Activated T-helper 2 cell treated with anti-CD3 and anti-CD28 coated beads, Interferon-gamma antibody, Interleukin-2, Interleukin-4, amounts not matched to agents 10 μg/mL and 5 μg/mL and 100 μg/mL, durations not matched to agents 14 hours and 24 hours and 36 hours (primary cell): ENCODE measurements at regions not wholly inside any gene's neighbourhood (a gene's known extent, or its start where the extent isn't known, plus 50 kb on each side); places are given as distances from the start of the nearest gene placed in this dataset.

Source experiments
- DNase-seq: peaks from one replicate; pipeline ENCODE4 v3.0.0; 2021; ENCODE audit warnings: low spot score
- H3K27ac Mint-ChIP-seq: one replicate; pipeline ENCODE4 v1.8.0; 2021; ENCODE audit warnings: mixed read lengths
- H3K27me3 Mint-ChIP-seq: one replicate; pipeline ENCODE4 v1.8.0; 2021; ENCODE audit warnings: low read depth, mixed read lengths
- H3K36me3 Mint-ChIP-seq: one replicate; pipeline ENCODE4 v1.8.0; 2021; ENCODE audit warnings: low read depth, mixed read lengths
- H3K4me1 Mint-ChIP-seq: one replicate; pipeline ENCODE4 v1.8.0; 2021; ENCODE audit warnings: low read depth, mixed read lengths
- H3K4me3 Mint-ChIP-seq: one replicate; pipeline ENCODE4 v1.8.0; 2021; ENCODE audit warnings: low read depth, mild to moderate bottlenecking, moderate library complexity, mixed read lengths
- H3K9me3 Mint-ChIP-seq: one replicate; pipeline ENCODE4 v1.8.0; 2021; ENCODE audit warnings: mixed read lengths
- intact Hi-C: fragments of 100-400 bp; cut with micrococcal nuclease; formaldehyde crosslinking; loops from one replicate; pipeline ENCODE4 v1.15.1; 2023

GRCh38 chr9:81234924-81235610 lies 454.3 kb downstream of the TLE1 start:
- no peaks in the 10 kb centered on the region for H3K27me3 Mint-ChIP-seq
- H3K4me3 Mint-ChIP-seq: no peak overlapping the region
- DNase-seq: no peak
- intact Hi-C loops: no loop called here
- H3K36me3 Mint-ChIP-seq: no peaks in the 10 kb centered on the region
- no peaks in the 10 kb centered on the region for H3K4me1 Mint-ChIP-seq
- peaks cover 6% of the 10 kb centered on the region for H3K9me3 Mint-ChIP-seq
- H3K27ac Mint-ChIP-seq: no peak overlapping the region

DNA sequence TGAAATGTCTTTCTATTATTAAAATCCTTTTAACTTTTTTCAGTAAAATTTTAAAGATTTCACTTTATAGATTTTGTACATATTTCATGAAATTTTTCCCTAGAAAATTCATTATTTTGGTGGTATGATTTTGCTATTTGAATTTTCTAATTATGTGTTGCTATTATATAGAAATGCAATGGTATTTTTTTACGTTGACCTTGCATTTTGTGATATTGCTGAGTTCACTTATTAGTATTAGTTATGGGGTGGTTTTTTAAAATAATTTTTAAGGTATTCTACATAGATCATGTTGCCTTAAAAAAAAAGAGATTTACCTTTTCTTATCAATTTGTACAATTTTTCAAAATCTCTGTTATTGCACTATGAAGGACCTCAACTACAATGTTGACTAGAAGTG lies 458.3 kb downstream of the TLE1 start:
- Mint-ChIP-seq H3K27ac (no peak overlapping the region), H3K27me3 (no peaks in the 10 kb centered on the region), H3K36me3 (no peaks in the 10 kb centered on the region), H3K9me3 (no peaks in the 10 kb centered on the region), H3K4me3 (no peak overlapping the region), H3K4me1 (no peaks in the 10 kb centered on the region)
- intact Hi-C loops: no loop called here
- no peak for DNase-seq

- Mint-ChIP-seq H3K4me1 (no peaks in the 10 kb centered on the region), H3K36me3 (no peaks in the 10 kb centered on the region), H3K9me3 (no peaks in the 10 kb centered on the region), H3K4me3 (no peak overlapping the region), H3K27ac (no peak overlapping the region), H3K27me3 (no peaks in the 10 kb centered on the region)
- intact Hi-C loops: no loop called here
- no peak for DNase-seq
Measured at GRCh38 chr9:81227507-81228245, 461.7 kb downstream of the TLE1 start.

- intact Hi-C loops: no loop called here
- Mint-ChIP-seq H3K27ac (no peak overlapping the region), H3K36me3 (no peaks in the 10 kb centered on the region), H3K27me3 (no peaks in the 10 kb centered on the region), H3K4me3 (no peak overlapping the region), H3K4me1 (no peaks in the 10 kb centered on the region), H3K9me3 (no peaks in the 10 kb centered on the region)
- no peak for DNase-seq
Measured at GRCh38 chr9:81225596-81225995, 463.8 kb downstream of the TLE1 start.

- H3K27me3 Mint-ChIP-seq: no peaks in the 10 kb centered on the region
- H3K36me3 Mint-ChIP-seq: no peaks in the 10 kb centered on the region
- H3K4me1 Mint-ChIP-seq: no peaks in the 10 kb centered on the region
- no peaks in the 10 kb centered on the region for H3K9me3 Mint-ChIP-seq
- no peak overlapping the region for H3K27ac Mint-ChIP-seq
- DNase-seq: no peak
- H3K4me3 Mint-ChIP-seq: no peak overlapping the region
- intact Hi-C loops: no loop called here
Measured at GRCh38 chr9:81224166-81225081, 464.9 kb downstream of the TLE1 start.

DNA sequence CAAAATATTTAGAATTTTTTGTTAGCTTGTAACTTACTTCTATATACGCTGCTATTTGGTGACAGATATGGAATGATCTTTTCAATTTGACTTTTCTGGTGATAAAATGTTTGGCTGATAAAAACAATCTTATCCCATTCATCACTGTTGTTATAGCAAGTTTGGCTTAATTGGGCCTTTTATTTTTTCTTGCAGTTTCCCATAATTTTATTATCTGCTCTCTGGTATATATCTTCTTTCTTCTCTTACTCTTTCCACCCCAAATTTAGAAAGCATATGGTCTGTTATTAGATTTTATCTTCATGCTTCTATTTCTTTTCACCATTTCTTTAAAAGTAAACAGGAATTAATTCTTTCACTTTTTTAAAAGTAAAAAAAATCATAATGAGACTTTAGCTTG lies 474.4 kb downstream of the TLE1 start:
- no peak for DNase-seq
- H3K36me3 Mint-ChIP-seq: no peaks in the 10 kb centered on the region
- H3K4me1 Mint-ChIP-seq: no peaks in the 10 kb centered on the region
- no peak overlapping the region for H3K4me3 Mint-ChIP-seq
- H3K27ac Mint-ChIP-seq: no peak overlapping the region
- H3K27me3 Mint-ChIP-seq: no peaks in the 10 kb centered on the region
- intact Hi-C loops: no loop called here
- peaks cover 24% of the 10 kb centered on the region for H3K9me3 Mint-ChIP-seq

DNA sequence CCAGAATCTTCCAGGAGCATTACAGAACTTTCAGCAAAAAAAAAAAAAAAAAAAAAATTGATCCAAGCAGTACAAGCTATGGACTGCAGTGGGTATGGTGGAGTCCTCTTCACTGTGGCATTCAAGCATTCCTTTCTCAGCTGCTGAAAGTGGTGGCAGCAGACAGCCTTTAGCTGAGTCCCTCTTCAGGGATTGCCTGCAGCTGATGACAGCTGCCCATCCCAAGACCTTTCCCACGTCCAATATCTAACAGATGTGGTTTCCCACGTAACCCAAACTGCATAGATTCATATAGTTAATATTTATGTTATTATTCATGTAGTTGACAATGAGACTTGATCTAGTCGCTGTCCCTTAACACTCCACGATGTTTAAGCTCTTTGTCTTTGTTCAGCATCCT lies 475.9 kb downstream of the TLE1 start:
- H3K27ac Mint-ChIP-seq: no peak overlapping the region

DNA sequence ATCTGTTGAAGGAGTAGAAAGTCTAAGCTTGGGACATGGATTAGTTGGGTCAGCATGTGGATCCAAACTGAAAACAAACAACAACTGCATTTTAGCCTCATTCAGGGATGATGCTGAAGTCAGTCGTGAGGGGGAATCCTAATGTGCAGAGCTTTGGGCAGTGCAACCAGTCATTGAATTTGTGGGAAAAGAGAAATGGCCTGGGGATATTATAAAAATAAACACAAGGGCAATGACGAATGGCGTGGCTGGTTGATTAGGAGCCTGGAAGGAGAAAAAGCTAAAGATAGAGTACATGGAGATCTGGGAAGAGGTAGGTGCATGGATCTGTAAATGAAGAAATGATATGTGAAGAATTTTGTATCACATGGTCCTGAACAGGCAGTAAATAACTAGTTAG lies 477.6 kb downstream of the TLE1 start:
- no peaks in the 10 kb centered on the region for H3K4me1 Mint-ChIP-seq
- no peak for DNase-seq
- no peak overlapping the region for H3K4me3 Mint-ChIP-seq
- no peaks in the 10 kb centered on the region for H3K36me3 Mint-ChIP-seq
- H3K27ac Mint-ChIP-seq: no peak overlapping the region
- no peaks in the 10 kb centered on the region for H3K27me3 Mint-ChIP-seq
- H3K9me3 Mint-ChIP-seq: peaks cover 13% of the 10 kb centered on the region
- intact Hi-C loops: no loop called here

More for the DNA sequence above, 475.9 kb downstream of the TLE1 start:
- H3K27me3 Mint-ChIP-seq: no peaks in the 10 kb centered on the region
- H3K36me3 Mint-ChIP-seq: no peaks in the 10 kb centered on the region
- DNase-seq: no peak
- H3K4me1 Mint-ChIP-seq: no peaks in the 10 kb centered on the region
- intact Hi-C loops: no loop called here
- peaks cover 20% of the 10 kb centered on the region for H3K9me3 Mint-ChIP-seq
- H3K4me3 Mint-ChIP-seq: no peak overlapping the region

DNA sequence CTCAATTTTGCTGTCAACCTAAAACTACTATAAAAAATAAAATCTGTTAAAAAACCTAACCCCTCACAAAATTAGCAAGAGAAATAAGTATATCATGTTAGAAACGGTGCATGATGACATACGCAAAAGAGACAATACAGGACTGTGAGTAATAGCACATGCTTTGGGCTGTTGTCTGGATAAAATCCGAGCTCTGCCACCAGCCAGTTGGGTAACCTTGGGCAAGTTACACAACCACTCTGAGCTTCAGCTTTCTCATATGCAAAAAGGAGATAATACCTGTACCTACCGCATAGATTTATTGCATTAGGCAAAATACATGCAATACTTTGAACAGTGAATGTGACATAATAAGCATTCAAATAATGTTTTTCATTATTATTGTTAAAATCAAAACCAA lies 481.7 kb downstream of the TLE1 start:
- Mint-ChIP-seq H3K4me3 (no peak overlapping the region), H3K9me3 (peaks cover 9% of the 10 kb centered on the region), H3K36me3 (no peaks in the 10 kb centered on the region), H3K27ac (no peak overlapping the region), H3K27me3 (no peaks in the 10 kb centered on the region), H3K4me1 (no peaks in the 10 kb centered on the region)
- no peak for DNase-seq
- intact Hi-C loops: no loop called here

DNA sequence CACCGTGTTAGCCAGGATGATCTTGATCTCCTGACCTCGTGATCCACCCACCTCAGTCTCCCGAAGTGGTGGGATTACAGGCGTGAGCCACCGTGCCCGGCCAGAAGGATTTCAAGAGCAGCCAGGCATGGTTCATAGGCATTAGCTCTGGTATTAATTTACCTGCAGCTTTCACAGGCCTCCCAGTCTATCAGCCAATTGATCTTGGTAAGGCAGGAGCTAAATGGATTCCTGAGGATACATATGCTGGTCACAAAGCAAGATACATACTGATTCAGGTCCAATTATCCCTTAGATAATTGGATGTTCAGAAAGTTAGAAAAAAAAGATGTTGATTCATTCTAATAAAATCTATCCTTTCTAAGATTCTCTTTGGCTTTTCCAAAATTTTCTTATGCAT lies 487.1 kb downstream of the TLE1 start:
- Mint-ChIP-seq H3K4me1 (no peaks in the 10 kb centered on the region), H3K27me3 (no peaks in the 10 kb centered on the region), H3K4me3 (no peak overlapping the region), H3K27ac (no peak overlapping the region), H3K36me3 (no peaks in the 10 kb centered on the region), H3K9me3 (peaks cover 14% of the 10 kb centered on the region)
- intact Hi-C loops: no loop called here
- DNase-seq: no peak

GRCh38 chr9:81195206-81195605 lies 494.1 kb downstream of the TLE1 start:
- no peaks in the 10 kb centered on the region for H3K27me3 Mint-ChIP-seq
- no peak overlapping the region for H3K4me3 Mint-ChIP-seq
- no peak overlapping the region for H3K27ac Mint-ChIP-seq
- no peaks in the 10 kb centered on the region for H3K36me3 Mint-ChIP-seq
- H3K4me1 Mint-ChIP-seq: no peaks in the 10 kb centered on the region
- intact Hi-C loops: no loop called here
- DNase-seq: no peak
- peaks cover 16% of the 10 kb centered on the region for H3K9me3 Mint-ChIP-seq

GRCh38 chr9:81193362-81194339 lies 495.7 kb downstream of the TLE1 start:
- no peaks in the 10 kb centered on the region for H3K27me3 Mint-ChIP-seq
- DNase-seq: no peak
- no peak overlapping the region for H3K4me3 Mint-ChIP-seq
- no peaks in the 10 kb centered on the region for H3K4me1 Mint-ChIP-seq
- intact Hi-C loops: no loop called here
- H3K27ac Mint-ChIP-seq: no peak overlapping the region
- H3K9me3 Mint-ChIP-seq: peaks cover 8% of the 10 kb centered on the region
- no peaks in the 10 kb centered on the region for H3K36me3 Mint-ChIP-seq
